ENCODE measurements at regions not wholly inside any gene's neighbourhood (a gene's known extent, or its start where the extent isn't known, plus 50 kb on each side); places are given as distances from the start of the nearest gene placed in this dataset.

- peak; percentile 31 for DNase-seq
Measured at GRCh38 chr2:23235292-23235691, 149.7 kb upstream of the KLHL29 start.

GRCh38 chr2:23235736-23236135 is 149.2 kb upstream of the KLHL29 start:
- no peak for DNase-seq

- DNase-seq, result no peak
Measured at GRCh38 chr2:23237147-23237546, 147.8 kb upstream of the KLHL29 start.

GRCh38 chr2:23238011-23238657 is 146.8 kb upstream of the KLHL29 start:
- DNase-seq, result no peak

- no peak for DNase-seq
Measured at GRCh38 chr2:23239374-23239773, 145.6 kb upstream of the KLHL29 start.

- no peak for DNase-seq
Measured at GRCh38 chr2:23241121-23241520, 143.9 kb upstream of the KLHL29 start.

GRCh38 chr2:23241611-23242245 is 143.3 kb upstream of the KLHL29 start:
- no peak for DNase-seq

GRCh38 chr2:23243073-23243659 is 141.8 kb upstream of the KLHL29 start:
- DNase-seq, result no peak

GRCh38 chr2:23244617-23245016 is 140.4 kb upstream of the KLHL29 start:
- peak; percentile 9 for DNase-seq

GRCh38 chr2:23246992-23247683 is 137.8 kb upstream of the KLHL29 start:
- DNase-seq, result no peak

- no peak for DNase-seq
Measured at GRCh38 chr2:23248667-23249066, 136.3 kb upstream of the KLHL29 start.

GRCh38 chr2:23249348-23249747 is 135.6 kb upstream of the KLHL29 start:
- peak; percentile 6 for DNase-seq

- DNase-seq, result no peak
Measured at GRCh38 chr2:23250371-23250770, 134.6 kb upstream of the KLHL29 start.

GRCh38 chr2:23256643-23257042 is 128.3 kb upstream of the KLHL29 start:
- DNase-seq, result no peak

GRCh38 chr2:23260621-23261020 is 124.4 kb upstream of the KLHL29 start:
- DNase-seq, result no peak

- peak; percentile 70 for DNase-seq
Measured at GRCh38 chr2:23268467-23269263, 116.3 kb upstream of the KLHL29 start.

- DNase-seq, result no peak
Measured at GRCh38 chr2:23269747-23270146, 115.2 kb upstream of the KLHL29 start.

- DNase-seq, result no peak
Measured at GRCh38 chr2:23270810-23271209, 114.2 kb upstream of the KLHL29 start.

- no peak for DNase-seq
Measured at GRCh38 chr2:23271230-23271629, 113.7 kb upstream of the KLHL29 start.

- peak; percentile 44 for DNase-seq
Measured at GRCh38 chr2:23273786-23274185, 111.2 kb upstream of the KLHL29 start.

- no peak for DNase-seq
Measured at GRCh38 chr2:23280401-23280800, 104.6 kb upstream of the KLHL29 start.

- peak; percentile 48 for DNase-seq
Measured at GRCh38 chr2:23283653-23284052, 101.3 kb upstream of the KLHL29 start.
